ENCODE measurements at regions not wholly inside any gene's neighbourhood (a gene's known extent, or its start where the extent isn't known, plus 50 kb on each side); places are given as distances from the start of the nearest gene placed in this dataset.
"Not testable (repeated sequence)": the region's sequence is repeated elsewhere in the genome, so short reads cannot be mapped to it uniquely, and the experiment has no call there.

DNA sequence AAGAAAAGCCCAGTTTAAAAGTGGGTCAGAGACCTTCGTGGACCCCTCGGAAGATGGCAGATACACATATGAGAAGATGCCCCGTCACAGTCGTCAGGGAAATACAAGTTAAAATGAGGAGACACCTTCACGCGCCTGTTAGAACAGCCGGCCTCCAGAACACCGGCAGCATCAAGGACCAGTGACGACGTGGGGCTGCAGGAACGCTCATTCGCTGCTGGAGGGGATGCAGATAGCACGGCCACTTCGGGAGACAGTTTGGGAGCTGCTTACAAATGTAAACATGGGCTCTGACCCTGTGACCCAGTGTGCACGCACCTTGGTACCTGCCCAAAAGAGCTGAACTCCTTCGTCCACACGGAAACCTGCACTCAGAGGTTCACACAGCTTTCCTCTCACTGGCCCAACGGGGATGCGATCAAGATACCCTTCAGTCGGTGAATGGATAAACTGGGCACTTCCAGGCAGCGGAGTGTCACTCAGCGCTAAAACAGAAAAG, 83.7 kb upstream of the CTDP1 start:
- no peak for DNase-seq (ENCODE audit: low spot score)

DNA sequence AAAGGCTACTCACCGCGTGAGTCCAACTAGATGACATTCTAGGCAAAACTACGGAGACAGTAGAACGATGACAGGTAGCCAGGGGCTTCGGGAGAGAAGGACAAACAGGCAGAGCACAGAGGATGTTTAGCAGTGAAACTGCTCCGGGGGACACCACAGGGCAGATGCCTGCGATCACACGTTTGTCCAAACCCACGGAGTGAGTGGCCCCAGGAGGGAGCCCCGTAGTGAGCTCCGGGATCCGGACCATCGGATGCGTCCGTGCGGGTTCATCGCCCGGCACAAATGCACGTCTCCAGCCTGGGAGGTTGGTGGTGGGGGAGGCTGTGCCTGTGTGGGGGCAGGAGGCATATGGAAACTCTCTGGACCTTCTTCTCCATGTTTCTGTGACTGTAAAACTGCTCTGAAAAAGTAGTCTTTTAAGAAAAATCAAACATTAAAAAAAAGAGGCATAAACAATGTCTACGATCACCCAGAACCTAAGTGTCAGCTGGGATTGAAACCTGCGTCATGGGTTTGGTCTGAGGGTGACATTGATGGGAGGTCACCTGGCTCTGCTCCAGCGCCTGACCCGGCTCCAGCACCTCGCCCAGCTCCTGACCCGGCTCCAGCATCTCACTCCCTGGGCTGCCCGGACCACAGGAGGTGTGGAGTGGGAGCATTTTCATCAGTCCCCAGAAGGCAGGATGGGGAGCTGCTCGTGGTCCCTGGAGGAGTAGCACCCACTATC, 83.0 kb upstream of the CTDP1 start:
- DNase-seq (ENCODE audit: low spot score) = no peak

DNA sequence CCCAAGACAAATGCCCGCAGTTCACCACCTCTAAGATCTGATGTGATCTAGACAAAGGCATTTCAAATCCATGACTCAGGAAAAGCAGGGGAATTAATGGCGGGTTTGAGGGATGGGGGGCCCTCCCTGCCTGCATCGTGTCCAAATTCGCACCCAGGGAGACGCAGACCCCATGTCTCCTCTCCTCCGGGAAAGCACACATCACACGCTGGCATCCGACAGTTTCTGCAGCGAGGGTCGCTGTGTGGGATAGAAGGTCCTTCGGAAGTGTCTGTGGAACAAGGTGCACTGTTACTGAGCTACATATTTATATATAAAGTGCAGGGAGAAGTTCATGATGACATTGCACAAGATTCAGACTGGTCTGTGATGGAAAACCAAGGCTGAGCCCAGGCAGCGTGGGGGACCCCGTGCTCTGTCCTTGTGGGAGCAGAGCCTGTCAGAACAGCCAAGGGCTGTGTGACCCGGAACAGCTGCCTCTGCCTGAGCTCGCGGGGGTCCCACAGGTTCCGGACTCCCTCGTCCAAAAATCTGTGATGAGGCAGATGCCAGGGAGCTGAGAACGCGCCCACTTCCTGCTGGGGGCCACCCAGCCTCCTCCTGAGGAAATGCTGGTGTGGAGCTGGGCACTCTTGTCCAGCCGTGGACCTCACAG, 82.3 kb upstream of the CTDP1 start:
- DNase-seq (ENCODE audit: low spot score) = no peak

DNA sequence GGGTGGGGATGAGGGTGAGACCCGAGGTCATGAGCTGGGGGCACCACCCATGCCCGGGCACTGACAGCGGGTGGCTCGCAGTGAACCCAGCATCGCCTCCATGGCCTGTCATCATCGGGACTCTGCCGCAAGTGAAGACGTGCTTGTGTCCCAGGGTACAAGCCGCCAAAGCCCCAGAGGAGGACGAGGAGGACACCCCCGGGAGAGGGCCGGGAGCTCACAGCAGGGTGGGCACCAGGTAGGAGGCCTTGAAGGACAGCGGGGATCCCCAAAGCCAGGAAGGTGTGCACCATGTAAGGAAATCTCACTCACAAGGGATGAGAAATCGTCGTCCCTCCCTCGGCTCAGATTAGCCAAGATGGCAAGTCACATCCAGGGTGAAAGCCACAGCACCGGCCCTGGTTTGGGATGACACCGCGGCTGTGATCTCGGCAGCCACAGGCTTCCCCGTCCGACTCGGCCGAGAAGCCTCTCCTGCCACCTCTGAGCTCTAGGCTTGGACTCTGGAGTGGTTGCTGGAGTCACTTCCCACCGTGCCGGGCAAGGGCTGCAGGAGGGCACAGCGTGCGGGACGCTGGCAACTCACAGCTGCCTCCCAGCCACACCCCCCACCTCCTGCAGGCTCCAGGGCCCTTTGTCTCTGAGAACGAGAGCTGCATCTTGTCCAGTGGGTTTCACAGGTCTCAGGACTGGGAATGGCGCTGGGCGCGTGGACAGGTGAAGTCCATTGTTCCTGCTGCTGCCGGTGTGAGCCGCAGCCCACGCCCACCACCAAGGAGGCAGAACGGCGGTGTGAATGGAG, 81.6 kb upstream of the CTDP1 start:
- no peak for DNase-seq (ENCODE audit: low spot score)

DNA sequence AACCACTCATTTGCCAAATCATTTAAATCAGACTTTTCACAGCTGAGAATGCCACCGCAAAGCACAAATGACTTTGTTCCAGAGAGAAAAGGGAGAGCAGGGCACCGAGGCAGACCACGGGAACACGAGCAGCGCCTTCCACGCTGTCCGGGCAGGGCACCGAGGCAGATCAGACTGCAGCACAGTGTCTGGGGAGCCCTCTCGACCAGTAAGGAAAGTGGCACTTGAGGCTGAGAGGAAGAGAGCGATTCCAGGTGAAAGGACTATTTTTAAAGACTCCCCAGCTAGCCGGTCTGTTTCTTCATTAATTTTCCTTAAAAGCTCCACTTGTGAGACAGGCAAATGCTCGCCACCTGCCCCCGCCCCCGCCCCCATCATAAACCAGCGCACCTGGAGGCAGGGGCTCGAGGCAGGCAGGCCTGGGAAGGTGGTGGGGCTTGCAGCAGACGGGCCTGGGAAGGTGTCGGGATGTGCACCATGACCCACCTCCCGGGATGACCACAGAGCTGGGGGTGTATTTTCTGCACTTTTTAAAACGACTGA, 80.9 kb upstream of the CTDP1 start:
- no peak for DNase-seq (ENCODE audit: low spot score)

DNA sequence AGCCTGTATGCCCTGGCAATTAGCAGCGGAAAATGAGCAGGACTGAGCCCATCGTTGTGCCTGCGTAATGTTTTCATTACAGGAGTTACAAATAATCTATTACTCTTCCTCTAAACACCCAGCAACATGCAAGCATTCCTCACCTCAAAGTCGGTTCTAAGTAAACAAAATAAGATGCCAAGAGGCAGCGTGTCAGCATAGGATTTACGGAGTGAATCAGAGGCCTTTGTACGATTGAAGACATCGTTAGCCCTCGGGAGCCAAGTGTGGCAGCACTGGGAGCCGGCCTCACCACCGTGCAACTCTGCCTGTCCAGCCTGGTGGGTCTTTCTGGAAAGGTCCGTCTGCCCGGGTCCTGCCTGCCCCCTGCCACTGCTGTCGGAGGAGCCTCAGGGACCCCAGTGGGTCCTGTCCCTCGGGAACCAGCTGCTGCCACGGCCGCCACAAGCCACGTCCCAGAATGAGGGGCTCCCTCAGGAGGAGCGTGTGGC, 80.1 kb upstream of the CTDP1 start:
- DNase-seq (ENCODE audit: low spot score) = no peak

DNA sequence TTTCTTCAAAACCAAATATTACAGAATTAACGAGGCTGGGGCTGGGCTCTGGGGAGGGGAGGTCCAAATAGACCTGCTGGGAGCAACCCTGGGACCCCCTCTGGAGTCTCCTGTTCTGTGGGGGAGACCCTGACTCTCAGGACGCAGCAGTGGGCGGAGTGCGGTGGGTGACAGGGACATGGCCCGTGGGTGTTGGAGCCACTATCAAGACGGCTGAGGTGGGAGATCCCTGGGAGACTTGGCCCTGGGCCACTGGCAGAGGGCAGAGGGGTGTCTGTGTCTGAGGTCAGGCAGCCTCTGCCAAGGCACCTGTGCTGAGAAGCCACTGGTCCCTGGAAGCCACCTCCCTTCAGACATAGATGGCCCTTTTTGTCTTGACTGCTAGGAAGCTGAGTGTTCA, 79.5 kb upstream of the CTDP1 start:
- no peak for DNase-seq (ENCODE audit: low spot score)

DNA sequence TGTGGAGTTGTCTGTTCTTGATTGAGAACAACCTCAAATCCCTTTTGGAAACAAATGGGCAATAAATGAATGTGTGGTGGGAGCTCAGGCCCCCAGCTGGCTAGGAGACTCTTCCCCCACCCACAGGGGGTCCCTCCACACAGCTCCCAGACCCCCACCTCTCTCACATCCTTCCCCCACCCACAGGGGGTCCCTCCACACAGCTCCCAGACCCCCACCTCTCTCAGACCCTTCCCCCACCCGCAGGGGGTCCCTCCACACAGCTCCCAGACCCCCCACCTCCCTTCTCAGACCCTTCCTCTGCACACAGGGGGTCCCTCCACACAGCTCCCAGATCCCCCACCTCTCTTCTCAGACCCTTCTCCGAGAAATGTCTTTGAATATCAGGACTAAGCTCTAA, 79.0 kb upstream of the CTDP1 start:
- no peak for DNase-seq (ENCODE audit: low spot score)

DNA sequence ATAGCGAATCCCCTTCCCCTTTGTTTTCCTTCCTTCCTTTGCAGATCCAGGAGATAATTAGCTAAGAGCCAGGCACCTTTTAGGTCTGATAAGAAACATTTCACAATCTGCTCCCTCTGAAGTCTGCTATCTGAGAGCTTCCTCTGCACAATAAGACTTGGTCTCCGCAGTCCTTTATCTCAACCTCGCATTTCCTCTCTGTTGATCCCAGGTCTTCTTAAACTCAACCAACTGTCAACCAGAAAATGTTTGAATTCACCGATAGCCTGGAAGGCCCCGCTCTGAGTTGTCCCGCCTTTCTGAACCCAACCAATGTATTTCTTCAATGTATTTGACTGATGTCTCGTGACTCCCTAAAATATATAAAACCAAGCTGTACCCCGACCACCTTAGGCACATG, 78.4 kb upstream of the CTDP1 start:
- DNase-seq (ENCODE audit: low spot score) = peak; percentile 2

DNA sequence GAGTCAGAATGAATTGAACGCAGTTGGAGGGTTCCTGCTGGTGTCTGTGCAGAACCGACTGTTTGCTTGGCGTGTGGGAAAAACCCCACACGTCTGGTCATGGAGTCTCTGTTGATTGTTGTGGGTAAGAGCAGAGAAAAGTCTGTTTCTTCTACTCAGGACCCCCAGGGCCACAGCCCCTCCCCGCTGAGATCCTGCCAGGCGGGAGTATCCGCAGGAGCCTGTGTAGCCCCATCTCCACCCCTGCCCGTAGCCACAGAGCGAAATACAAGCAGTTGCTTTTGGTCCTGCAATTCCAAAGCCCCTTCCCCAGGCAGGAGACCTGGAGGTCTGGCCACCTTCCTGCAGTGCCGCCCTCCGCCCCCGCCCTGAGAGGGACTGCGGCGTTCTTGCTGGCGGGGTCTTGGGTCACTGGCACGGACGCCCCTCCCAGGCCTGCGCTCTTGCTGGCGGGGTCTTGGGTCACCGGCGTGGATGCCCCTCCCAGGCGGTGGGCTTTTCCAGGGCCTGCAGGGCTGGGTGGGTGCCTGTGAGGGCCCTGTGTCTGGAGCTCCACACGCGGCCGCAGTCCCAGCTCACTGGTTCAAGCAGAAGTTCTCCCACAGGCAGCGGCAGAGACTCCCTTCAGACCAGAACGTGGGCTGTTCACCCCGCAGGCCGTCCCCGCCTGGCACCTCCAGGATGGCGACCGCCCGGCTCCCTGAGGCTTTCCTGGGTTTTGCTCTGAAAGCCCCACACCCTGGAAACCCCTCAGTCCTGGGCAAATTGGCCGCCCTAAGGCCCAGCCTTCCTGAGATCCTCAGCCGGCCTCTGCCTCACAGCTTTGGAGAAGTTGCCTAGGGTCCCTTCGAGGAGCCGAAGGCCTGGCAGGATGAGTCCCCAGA, 76.0 kb upstream of the CTDP1 start:
- no peak for DNase-seq (ENCODE audit: low spot score)

DNA sequence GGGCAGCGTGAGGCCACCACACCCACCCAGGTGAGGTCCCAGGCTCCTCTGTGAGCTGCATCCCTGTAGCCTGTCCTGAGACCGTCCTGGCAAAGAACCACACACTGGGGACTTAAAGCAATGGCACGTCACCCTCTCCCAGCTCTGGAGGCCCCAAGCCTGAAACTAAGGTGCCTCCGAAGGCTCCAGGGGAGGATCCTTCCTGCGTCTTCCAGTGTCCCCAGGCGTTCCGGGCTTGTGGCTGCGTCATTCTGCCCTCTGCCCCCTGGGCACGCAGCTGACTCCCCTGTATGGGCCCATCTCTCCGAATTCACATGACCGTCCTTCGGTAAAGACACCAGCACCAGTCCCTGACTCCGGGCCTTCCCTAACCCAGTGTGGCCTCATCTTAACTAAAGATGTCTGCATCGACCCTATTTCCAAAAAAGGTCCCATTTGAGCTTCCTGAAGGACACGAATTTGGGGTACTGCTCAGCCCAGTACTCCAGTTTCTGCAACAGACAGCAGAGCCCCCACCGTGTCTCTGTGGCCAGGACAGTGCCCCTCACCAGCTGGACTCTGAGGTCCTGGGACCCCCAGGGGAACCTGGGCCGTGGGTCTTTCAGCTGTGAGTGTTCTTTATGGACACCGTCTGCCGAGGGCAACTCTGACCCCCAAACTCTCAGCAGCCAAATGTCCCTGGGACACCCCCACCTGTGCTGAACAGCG, 75.2 kb upstream of the CTDP1 start:
- DNase-seq (ENCODE audit: low spot score) = no peak

DNA sequence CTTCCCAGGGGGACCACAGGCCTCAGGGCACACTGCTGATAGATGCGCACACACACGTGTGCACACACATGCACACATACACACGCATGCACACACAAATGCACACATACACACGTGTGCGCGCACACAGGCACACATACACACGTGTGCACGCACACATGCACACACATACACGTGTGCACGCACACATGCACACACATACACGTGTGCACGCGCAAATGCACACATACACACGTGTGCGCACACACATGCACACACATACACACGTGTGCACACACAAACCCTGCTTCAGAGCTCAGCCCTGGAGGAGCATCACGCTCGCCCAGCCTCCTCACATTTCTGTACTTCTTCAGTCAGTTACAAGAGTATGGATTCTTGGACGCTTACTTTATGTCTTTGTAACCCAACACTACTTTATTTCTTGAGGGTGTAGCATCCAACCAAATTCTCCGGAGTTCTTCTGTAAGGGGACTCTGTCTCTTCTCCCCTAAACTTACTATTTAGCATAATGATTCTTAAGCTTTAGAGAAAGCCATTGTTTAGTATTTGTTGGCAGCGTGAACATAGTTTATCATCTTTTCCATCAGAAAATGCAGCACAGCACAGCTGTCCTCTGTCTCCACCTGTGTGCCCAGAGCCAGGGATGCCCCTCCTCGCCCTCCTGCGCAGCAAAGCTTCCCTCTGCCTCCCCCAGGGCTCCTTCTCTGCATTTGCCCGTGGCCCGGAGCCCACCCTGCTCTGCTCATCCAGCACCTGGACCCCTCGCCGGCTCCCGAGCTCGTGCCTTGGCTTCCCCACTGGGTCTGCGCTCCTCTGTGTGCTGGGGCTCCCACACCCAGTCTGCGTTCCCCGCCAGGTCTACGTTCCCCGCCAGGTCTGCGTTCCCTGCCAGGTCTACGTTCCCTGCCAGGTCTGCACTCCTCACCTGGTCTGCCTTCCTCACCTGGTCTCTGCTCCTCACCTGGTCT, 74.4 kb upstream of the CTDP1 start:
- DNase-seq (ENCODE audit: low spot score) = no peak

DNA sequence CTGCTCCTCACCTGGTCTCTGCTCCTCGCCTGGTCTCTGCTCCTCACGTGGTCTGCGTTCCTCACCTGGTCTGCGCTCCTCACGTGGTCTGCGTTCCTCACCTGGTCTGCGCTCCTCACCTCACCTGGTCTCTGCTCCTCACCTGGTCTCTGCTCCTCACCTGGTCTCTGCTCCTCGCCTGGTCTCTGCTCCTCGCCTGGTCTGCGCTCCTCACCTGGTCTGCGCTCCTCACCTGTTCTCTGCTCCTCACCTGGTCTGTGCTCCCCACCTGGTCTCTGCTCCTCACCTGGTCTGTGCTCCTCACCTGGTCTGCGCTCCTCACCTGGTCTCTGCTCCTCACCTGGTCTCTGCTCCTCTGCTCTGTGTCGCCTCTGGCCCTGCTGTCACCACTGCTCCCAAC, 73.5 kb upstream of the CTDP1 start:
- not testable (repeated sequence) for DNase-seq (ENCODE audit: low spot score)

DNA sequence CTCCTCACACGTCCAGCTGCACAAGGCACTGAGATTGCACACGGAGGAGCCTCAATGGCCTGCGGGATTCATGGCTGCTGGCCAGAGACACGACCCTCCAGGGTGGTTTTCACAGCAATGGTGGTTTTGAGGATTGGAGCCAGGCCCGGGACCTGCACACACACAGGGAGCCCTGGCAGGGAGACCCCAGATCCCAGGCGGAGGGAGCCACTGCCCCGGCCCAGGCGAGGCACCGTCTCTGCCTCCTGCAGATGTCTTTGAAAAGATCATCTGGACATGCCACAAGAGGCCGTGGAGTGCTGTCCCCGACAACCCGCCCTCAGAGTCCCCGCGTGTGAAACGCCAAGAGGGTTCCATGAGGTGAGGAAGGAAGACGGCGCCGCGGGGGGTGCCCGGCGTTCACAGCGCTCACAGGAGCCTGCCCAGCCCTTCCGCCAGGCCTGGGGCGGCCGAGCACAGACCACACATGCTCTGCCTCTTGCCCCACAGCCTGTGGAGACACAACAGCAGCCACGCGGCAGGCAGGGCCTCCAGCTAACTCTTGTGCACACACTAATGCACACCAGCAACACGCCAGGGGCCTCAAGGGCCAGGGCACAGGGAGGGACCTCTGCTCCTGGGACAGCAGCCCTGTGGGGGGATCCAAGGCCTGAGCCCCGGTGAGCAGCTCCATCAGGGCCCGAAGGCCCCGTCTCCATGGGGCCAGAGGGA, 72.8 kb upstream of the CTDP1 start:
- DNase-seq (ENCODE audit: low spot score) = no peak

DNA sequence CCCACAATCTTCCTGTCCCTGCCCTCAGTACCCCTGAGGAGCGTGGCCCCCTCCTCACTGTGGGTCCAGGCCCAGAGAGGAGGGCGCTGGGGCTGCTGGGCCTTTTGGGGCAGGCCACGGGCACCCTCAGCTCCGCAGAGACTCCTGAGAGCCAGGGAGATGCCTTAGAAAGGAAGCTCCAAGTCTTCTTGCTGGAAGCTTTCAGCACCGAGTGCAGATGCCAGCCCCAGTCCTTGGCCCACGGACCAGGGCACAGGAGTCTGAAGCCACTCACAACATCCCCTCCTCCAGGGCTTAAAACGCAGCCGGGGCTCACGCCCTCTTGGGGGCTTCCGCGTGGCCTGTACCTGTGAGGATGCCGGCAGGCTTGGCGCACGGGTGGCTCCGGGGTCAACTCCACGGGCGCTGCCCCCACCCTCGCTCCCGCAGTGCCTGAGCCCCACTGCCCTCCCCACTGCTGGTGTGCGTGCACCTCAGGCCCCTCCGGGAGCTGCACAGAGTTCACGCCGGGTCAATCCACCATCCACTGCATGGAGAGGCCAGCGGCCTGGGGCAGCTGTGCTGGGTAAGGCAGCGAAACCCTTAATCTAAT, 72.1 kb upstream of the CTDP1 start:
- DNase-seq (ENCODE audit: low spot score) = no peak

DNA sequence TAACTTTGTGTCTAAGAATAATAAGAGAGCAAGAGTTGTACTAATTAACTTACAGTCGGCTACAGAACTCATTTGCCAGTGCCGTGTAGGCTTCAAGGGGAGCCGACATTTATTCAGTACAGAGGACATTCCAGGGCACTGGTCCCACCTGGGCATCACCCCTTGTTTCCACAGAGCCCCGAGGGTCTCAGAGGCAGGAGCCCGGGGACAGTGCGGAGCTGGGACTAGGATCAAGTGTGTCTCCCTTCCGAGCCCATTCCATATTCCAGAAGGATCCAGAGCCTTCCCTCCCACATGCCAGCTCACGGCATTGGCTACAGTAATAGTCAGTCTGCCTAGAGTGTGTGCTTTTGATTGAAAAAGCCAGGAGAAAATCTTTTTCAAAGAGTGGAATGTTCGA, 71.5 kb upstream of the CTDP1 start:
- no peak for DNase-seq (ENCODE audit: low spot score)

DNA sequence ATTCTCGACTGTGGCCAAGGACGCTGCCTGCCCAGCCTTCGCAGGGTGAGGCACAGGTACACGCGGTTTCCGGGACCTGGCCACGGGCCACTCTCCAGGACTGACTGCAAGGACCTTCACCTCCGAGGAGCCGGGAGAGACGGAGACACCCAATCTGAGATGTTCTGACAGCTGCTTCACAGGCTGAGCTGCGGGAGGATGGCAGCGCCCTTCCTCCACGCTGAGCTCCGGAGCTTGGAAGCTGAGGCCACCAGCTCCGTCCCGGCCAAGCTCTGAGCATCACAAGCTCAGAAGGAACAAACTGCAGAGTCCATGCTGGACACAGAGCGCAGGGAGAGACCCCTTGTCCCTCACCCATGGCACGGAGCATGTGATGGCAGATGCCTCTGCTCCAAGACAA, 71.1 kb upstream of the CTDP1 start:
- DNase-seq (ENCODE audit: low spot score) = no peak

DNA sequence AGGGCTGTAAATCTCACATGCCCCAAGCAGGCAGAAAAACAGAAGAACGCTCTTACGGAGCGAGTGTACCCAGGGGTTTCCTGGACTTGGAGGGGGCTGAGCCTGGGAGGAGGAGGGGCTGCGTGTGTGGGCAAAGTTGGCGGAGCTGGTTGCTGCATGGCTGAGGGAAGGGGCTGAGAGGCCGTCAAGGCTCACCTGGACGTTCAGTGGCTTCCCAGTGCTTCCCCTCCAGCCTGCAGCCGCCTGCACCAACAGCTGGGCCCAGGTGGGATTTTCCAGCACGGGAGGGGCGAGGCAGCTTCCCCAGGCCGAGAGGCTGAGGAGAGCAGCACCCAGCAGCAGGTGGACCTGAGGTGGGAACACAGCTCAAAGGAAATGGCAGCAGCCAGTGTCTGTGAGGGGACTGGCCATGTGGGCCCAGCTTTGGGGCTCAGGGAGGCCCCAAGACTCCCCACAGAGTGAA, 70.6 kb upstream of the CTDP1 start:
- DNase-seq (ENCODE audit: low spot score) = no peak

Measured in hematopoietic multipotent progenitor cell treated with erythropoietin and hydrocortisone succinate and interleukin-3 and kit ligand, for 15 days (in vitro differentiated cells).